SIG-M5 treated with dmso at 0.1 percent for 504 hours (cell line): ENCODE measurements at regions not wholly inside any gene's neighbourhood (a gene's known extent, or its start where the extent isn't known, plus 50 kb on each side); places are given as distances from the start of the nearest gene placed in this dataset.

Experiments used
- DNase-seq: peaks from one replicate; lab custom pipeline; 2025; ENCODE audit not compliant: unreplicated experiment; lab: John Stamatoyannopoulos, UW

DNA sequence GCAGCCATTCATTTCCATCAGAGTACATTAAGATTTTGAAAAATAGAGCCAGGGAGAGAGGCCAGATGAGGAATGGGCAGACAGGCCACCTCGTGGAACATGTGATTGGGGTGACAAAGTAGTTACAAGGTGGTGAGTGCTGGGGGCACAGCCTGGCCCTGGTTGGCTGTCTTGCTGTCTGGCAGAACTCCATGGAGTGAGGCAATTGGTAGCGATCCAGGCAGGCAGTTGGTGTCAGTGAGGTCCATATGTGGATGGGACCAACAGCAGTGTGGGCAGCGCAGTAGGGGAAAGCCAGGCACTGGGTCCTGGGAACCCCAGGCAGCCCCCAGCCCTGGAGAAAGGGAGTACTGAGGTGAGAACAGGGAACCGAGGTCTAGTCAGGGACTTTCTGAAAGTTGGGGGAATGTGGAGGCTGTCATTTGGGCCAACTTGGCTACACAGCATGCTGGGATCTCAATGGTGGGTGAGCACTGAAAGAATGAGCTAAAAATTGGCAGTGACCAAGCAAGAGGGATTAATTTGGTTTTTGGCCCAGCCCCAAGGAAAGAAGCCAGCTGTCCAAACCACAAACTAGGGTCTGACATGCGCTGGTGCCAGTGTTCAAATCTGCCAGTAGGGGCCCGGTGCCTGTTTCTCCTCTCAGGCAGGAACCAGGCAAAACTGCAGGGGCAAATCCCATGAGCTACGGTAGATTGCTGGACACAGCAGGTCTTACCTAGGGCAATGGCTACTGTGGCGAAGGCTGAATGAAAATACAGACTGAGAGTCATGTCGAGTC lies 61.4 kb upstream of the E2F3 start:
- DNase-seq = no peak

DNA sequence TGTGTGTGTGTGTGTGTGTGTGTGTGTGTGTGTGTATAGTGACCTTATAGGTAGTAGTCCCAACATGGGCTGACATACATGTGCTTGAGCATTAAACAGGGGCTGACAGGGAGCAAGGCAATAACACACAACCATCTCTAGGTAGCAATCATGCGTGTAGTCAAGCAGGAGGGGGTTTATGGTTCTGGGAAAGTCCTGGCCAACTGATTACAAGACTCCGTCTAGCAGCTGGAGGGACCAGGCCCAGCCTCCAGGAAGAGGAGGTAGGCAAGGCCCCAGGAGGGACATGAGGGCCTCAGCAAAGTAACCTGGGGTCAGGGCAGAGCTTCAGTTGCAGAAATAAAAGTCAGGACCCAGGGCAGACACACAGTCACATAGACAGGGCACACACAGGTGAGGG lies 60.6 kb upstream of the E2F3 start:
- DNase-seq = no peak

DNA sequence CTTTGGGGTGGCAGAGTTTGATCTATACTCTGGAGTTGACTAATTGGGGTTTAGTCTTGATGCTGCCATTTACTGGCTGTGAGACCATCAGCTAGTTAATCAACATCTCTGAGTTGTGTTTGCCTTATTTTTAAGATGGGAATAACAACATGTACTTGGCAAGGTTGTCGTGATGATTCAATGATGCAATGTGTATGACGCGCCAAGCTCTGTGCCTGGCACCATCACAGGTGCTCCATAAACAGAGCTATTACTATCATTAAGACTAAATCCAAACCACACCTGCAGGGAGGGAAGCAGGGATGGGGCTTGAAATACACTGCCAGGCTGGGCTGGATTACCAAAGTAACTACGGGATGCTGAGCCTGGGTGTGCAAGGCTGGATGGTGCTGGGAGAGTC lies 60.1 kb upstream of the E2F3 start:
- no peak for DNase-seq

DNA sequence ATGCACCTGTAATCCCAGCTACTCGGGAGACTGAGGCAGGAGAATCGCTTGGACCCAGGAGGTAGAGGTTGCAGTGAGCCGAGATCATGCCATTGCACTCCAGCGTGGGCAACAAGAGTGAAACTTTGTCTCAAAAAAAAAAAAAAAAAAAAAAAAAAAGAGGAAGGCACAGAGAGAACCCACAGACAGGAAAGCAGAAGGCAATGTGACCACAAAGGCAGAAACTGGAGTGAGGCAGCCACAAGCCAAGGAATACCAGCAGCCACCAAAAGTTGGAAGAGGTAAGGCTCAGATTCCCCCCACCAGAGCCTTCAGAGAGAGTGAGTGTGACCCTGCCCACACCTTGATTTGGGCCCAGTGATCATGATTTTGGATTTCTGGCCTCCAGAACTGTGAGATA lies 54.7 kb upstream of the E2F3 start:
- DNase-seq = peak; percentile 39

DNA sequence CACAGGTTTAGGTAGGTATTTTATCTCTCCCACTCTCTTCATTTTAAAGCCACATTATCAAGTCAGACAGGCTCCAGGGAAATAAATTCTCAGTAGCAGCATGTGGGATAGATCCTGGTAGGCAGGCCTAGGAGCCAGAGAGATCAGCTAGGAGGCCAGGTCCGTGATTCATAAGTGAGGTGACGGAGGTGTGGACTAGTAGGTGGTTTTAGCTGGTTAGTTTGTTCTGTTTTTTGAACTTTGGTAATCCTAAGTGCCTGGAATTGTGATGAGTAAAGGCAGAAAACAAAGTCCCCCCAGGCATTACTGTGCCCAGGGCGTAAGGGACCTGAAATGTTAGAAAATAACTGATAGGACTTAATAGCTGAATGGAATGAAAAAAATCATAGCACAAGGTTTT lies 53.6 kb upstream of the E2F3 start:
- no peak for DNase-seq

DNA sequence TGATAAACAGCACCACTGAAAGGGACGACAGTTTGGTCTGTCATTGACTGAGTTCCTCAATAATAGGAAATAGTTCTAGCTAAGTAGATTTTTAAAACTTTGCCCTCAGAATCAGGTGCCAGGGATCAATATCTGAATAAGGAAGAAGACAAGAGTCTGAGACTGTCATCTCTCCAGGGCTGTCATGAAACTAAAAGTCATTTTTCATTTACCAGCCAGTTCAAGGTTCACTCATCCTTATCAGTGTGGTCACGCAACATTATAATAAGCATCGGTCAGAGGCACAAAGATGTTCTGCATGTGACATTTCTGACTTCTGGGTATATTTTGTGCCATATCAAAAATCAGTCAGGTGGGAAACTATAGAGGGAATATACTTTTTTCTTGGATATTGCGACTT lies 52.5 kb upstream of the E2F3 start:
- DNase-seq = no peak

DNA sequence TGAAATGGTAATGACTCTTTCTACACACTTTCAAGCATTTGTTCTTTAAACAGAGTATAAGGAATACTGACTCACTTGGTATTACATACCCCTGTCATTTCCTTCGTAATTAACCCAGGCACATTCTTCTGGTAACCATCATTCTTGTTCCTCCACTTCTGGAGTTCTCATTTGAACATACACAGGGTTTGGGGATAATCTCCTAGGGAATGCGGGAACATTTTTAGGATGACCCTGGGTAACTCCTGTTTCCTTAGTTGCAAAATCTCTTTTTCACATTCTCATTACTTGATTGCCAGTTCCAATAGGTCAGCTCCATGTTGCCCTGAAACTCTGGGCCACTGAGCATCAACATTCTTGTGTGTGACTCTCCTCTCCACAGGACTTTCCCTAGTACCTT lies 51.5 kb upstream of the E2F3 start:
- DNase-seq = no peak

DNA sequence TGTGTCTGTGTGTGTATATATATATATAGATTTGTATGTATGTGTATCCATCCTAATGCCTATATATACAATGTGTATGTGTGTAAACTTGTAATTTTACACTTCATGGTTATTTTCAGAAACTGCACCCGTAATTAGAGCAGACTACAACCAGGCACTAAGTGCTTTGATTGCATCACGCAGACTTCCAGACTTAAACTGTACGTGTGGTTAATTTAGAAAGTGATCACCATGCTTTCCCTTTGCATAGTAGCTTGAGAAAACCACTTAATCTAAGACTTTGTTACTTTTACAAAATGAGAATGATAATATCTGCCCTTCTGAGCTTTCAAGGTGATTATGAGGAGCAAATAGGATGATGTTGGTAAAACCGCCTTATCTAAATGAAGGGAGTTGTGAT lies 50.1 kb upstream of the E2F3 start:
- no peak for DNase-seq
